Calu3 (cell line): ENCODE measurements at regions not wholly inside any gene's neighbourhood (a gene's known extent, or its start where the extent isn't known, plus 50 kb on each side); places are given as distances from the start of the nearest gene placed in this dataset.

Experiments
- BruUV-seq: library from RNA; stranded (reverse); fragments of 400-500 nt; replicated peaks from 2 replicates; lab custom pipeline; 2021; lab: Mats Ljungman, UMichigan
- CTCF ChIA-PET: fragments of 300-600 bp; sonication (Branson Sonifier 250); formaldehyde crosslinking; loops from one replicate; lab custom pipeline; 2022; ENCODE audit warnings: antibody characterized with exemption; lab: Charles Lee
- DNase-seq: peaks from one replicate; pipeline ENCODE4 v3.0.0; 2022
- H3K27ac Mint-ChIP-seq: one replicate; pipeline ENCODE4 v1.8.0; 2022; ENCODE audit warnings: mixed read lengths; ENCODE audit not compliant: unreplicated experiment
- H3K27me3 Mint-ChIP-seq: one replicate; pipeline ENCODE4 v1.8.0; 2022; ENCODE audit warnings: mixed read lengths; ENCODE audit not compliant: unreplicated experiment
- H3K36me3 Mint-ChIP-seq: one replicate; pipeline ENCODE4 v1.8.0; 2022; ENCODE audit warnings: mild to moderate bottlenecking, moderate library complexity, mixed read lengths; ENCODE audit not compliant: insufficient read depth, unreplicated experiment
- H3K4me1 Mint-ChIP-seq: one replicate; pipeline ENCODE4 v1.8.0; 2022; ENCODE audit warnings: mild to moderate bottlenecking, low read depth, mixed read lengths; ENCODE audit not compliant: unreplicated experiment
- H3K4me3 Mint-ChIP-seq: one replicate; pipeline ENCODE4 v1.8.0; 2022; ENCODE audit warnings: mild to moderate bottlenecking, low read depth, moderate library complexity, mixed read lengths; ENCODE audit not compliant: unreplicated experiment
- H3K9me3 Mint-ChIP-seq: one replicate; pipeline ENCODE4 v1.8.0; 2022; ENCODE audit warnings: low read depth, mixed read lengths; ENCODE audit not compliant: unreplicated experiment
- intact Hi-C: fragments of 100-400 bp; cut with micrococcal nuclease; formaldehyde crosslinking; loops from one replicate; pipeline ENCODE4 v1.10.0; 2022; ENCODE audit not compliant: unreplicated experiment
- TF ChIP-seq, protein P1 (sequence below): fragments of 200-600 bp; IDR thresholded peaks from one replicate; pipeline ENCODE4 v1.8.0; 2022; ENCODE audit warnings: antibody characterized with exemption; ENCODE audit not compliant: unreplicated experiment

DNA sequence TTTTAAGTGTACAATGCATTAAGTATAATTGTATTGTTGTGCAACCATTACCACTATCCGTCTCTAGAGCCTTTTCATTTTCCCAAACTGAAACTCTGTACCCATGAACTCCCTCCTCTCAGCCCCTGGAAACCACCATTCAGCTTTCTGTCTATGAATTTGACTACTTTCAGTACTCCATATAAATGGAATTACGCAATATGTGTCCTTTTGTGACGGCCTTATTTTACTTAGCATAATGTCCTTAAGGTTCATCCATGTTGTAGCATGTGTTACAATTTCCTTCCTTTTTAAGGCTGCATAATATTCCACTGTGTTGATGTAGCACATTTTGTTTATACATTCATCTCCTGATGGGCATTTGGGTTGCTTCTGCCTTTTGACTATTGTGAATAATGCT lies 143.6 kb upstream of the KCNG1 start:
- TF ChIP-seq, protein P1, sequence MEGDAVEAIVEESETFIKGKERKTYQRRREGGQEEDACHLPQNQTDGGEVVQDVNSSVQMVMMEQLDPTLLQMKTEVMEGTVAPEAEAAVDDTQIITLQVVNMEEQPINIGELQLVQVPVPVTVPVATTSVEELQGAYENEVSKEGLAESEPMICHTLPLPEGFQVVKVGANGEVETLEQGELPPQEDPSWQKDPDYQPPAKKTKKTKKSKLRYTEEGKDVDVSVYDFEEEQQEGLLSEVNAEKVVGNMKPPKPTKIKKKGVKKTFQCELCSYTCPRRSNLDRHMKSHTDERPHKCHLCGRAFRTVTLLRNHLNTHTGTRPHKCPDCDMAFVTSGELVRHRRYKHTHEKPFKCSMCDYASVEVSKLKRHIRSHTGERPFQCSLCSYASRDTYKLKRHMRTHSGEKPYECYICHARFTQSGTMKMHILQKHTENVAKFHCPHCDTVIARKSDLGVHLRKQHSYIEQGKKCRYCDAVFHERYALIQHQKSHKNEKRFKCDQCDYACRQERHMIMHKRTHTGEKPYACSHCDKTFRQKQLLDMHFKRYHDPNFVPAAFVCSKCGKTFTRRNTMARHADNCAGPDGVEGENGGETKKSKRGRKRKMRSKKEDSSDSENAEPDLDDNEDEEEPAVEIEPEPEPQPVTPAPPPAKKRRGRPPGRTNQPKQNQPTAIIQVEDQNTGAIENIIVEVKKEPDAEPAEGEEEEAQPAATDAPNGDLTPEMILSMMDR = no peak

DNA sequence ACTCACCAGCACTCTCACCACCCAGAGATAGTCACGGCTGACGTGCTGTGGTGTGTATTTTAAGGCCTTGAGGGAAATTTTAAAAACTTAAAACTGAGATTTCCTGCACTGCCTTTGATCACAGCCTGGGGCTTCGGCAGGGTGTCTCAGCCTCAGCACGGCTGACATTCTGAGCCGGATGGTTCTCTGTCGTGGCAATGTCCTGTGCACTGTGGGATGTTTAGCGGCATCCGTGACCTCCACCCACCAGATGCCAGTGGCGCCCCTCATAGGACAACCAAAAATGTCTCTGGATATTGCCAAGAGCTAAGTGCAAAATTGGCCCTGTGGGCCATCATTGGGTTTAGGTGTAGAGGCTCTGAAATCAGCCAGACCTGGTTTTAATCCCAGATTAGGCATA lies 142.2 kb upstream of the KCNG1 start:
- DNase-seq = no peak
- TF ChIP-seq, protein P1 = no peak
- Mint-ChIP-seq H3K36me3 (no peaks in the 10 kb centered on the region), H3K27ac (no peak overlapping the region), H3K4me3 (no peak overlapping the region), H3K4me1 (no peaks in the 10 kb centered on the region), H3K9me3 (no peaks in the 10 kb centered on the region), H3K27me3 (peaks cover 52% of the 10 kb centered on the region)
- CTCF ChIA-PET = no interaction called here
- BruUV-seq = no TSS peak
- intact Hi-C loops = no loop called here

More for the DNA sequence above, 143.6 kb upstream of the KCNG1 start:
- Mint-ChIP-seq H3K4me3 (no peak overlapping the region), H3K9me3 (no peaks in the 10 kb centered on the region), H3K4me1 (no peaks in the 10 kb centered on the region), H3K27me3 (peaks cover 49% of the 10 kb centered on the region), H3K27ac (no peak overlapping the region), H3K36me3 (no peaks in the 10 kb centered on the region)
- intact Hi-C loops = no loop called here
- no TSS peak for BruUV-seq
- DNase-seq = no peak
- CTCF ChIA-PET = interaction anchor here (0.5 kb wide), 1 partner anchor 1048 kb away, joined by 3 read pairs; no protein-coding TSS in a partner anchor

DNA sequence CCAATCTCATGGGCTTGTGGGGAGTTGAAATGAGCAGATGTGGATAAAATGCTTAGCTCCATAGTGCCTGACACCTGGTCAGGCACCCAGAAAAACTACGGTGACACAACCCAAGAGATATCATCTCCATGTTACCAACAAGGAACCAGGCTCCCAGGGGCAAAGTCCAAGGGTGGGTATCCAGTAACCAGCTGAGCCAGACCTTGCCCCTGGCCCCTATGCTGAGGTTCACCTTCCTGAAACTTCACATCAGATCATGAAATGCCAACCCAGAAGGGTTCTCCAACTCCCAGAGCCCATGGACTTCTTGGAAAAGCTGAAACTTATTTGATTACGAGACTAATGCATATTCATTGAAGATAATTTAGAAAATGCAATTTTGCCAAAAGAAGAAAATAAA lies 141.8 kb upstream of the KCNG1 start:
- intact Hi-C loops = no loop called here
- no TSS peak for BruUV-seq
- Mint-ChIP-seq H3K9me3 (no peaks in the 10 kb centered on the region), H3K36me3 (no peaks in the 10 kb centered on the region), H3K4me1 (no peaks in the 10 kb centered on the region), H3K27ac (no peak overlapping the region), H3K4me3 (no peak overlapping the region), H3K27me3 (peaks cover 52% of the 10 kb centered on the region)
- DNase-seq = no peak
- CTCF ChIA-PET = no interaction called here
- TF ChIP-seq, protein P1 = no peak

DNA sequence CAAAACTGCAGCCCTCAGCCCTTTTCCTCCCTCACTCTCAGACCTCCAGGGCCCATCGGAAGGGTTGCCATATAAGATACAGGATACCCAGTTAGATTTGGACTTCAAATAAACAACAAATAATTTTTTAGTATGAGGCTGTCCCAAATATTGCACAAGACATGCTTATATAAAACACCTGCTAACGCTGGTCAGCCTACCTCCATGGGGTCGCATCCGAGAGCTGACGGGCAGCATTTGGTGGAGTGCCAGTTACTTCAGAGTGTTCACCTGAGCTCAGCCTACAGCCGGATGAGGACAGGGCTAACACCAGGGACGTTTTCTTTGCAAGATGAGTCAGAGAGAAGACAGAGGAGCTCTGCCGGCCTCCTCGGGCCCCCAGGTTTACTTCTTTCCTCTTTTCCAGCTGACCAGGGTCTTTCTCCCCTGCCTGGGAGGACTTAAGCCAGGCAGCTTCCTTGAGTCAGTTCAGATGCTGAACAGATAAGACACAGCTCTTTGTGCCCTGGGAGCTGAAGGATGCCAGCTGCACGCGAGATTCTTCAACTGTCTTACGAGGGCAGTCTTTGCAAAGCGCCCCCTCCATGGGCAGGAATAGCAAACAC lies 141.2 kb upstream of the KCNG1 start:
- TF ChIP-seq, protein P1 = no peak
- Mint-ChIP-seq H3K36me3 (no peaks in the 10 kb centered on the region), H3K4me1 (no peaks in the 10 kb centered on the region), H3K27me3 (peaks cover 52% of the 10 kb centered on the region), H3K9me3 (no peaks in the 10 kb centered on the region), H3K4me3 (no peak overlapping the region), H3K27ac (no peak overlapping the region)
- no TSS peak for BruUV-seq
- intact Hi-C loops = no loop called here
- CTCF ChIA-PET = no interaction called here
- DNase-seq = no peak
